GM18502 (cell line): ENCODE measurements at regions not wholly inside any gene's neighbourhood (a gene's known extent, or its start where the extent isn't known, plus 50 kb on each side); places are given as distances from the start of the nearest gene placed in this dataset.
"Not testable (repeated sequence)": the region's sequence is repeated elsewhere in the genome, so short reads cannot be mapped to it uniquely, and the experiment has no call there.

Experiments
- ATAC-seq: cut with Tn5 transposase; IDR thresholded peaks from one replicate; pipeline ENCODE4 v1.9.1; 2021; ENCODE audit warnings: mild to moderate bottlenecking; ENCODE audit not compliant: unreplicated experiment, poor library complexity

GRCh38 chrX:42022158-42022557 is 98.8 kb upstream of the CASK start:
- no peak for ATAC-seq

GRCh38 chrX:42021058-42021457 is 97.7 kb upstream of the CASK start:
- ATAC-seq = no peak

- ATAC-seq = no peak
These were observed 96.9 kb upstream of the CASK start for GRCh38 chrX:42020225-42020624.

GRCh38 chrX:42017971-42018370 is 94.6 kb upstream of the CASK start:
- no peak for ATAC-seq

GRCh38 chrX:42000836-42001235 is 77.5 kb upstream of the CASK start:
- no peak for ATAC-seq

- ATAC-seq = no peak
These were observed 61.3 kb upstream of the CASK start for GRCh38 chrX:41984628-41985027.

- ATAC-seq = no peak
These were observed 59.6 kb upstream of the CASK start for GRCh38 chrX:41982953-41983352.

GRCh38 chrX:41981481-41982013 is 58.2 kb upstream of the CASK start:
- ATAC-seq = no peak

GRCh38 chrX:41974677-41975076 is 51.3 kb upstream of the CASK start:
- not testable (repeated sequence) for ATAC-seq

- ATAC-seq = no peak
These were observed 49.9 kb upstream of the CASK start for GRCh38 chrX:41973208-41973607.
